ENCODE measurements at regions not wholly inside any gene's neighbourhood (a gene's known extent, or its start where the extent isn't known, plus 50 kb on each side); places are given as distances from the start of the nearest gene placed in this dataset.

GRCh38 chr5:167311340-167311739 lies 980.1 kb upstream of the WWC1 start:
- WGBS (ENCODE audit: low lambda C conversion rate): under 1% methylated on average over 3 of the region's 3 CpGs
- Histone ChIP-seq H3K27me3 (ENCODE audit: control insufficient read depth in 1 of 2, insufficient read depth in 2 of 2, low read length in 2 of 2) (no peaks in the 10 kb centered on the region; a peak in 1 of 5 replicates), H3K9ac (ENCODE audit: insufficient read depth, low read depth, low read length) (no peak overlapping the region), H2AFZ (ENCODE audit: low read length) (no peak overlapping the region), H3K4me2 (ENCODE audit: low read depth, low read length) (no peak overlapping the region), H3K4me1 (ENCODE audit: insufficient read depth, low read length) (no peaks in the 10 kb centered on the region), H3K9me3 (ENCODE audit: low read length) (no peaks in the 10 kb centered on the region), H4K20me1 (ENCODE audit: insufficient read depth, low read length) (no peaks in the 10 kb centered on the region), H3K27ac (ENCODE audit: extremely low read length, insufficient read depth, low read length) (no peak overlapping the region), H3K79me2 (ENCODE audit: insufficient read depth, low read length) (no peaks in the 10 kb centered on the region), H3K36me3 (replicated peaks in 1 of 2; ENCODE audit: control insufficient read depth in 1 of 2, insufficient read depth in 2 of 2, low read length in 2 of 2) (no peaks in the 10 kb centered on the region), H3K4me3 (replicated peaks in 1 of 3; ENCODE audit: insufficient read depth in 1 of 3, low read depth in 2 of 3, low read length in 3 of 3) (no peak overlapping the region)
- POLR2A ChIA-PET: no interaction called here
- intact Hi-C loops (cut with micrococcal nuclease; ENCODE audit: unreplicated experiment) (no loop called here), in situ Hi-C loops (cut with HindIII; ENCODE audit: extremely low pct_ligation_motif_present, low pct_unique_long_range_greater_than_20kb) (no loop called here)
- BruUV-seq (replicated peaks): no TSS peak
- no peak for TF ChIP-seq SRSF9 (IDR thresholded peaks at IDR 0.05; ENCODE audit: borderline replicate concordance, insufficient read depth, low read depth, low read length, poor library complexity, severe bottlenecking)
- no peak for TF ChIP-seq SNRNP70 (IDR thresholded peaks at IDR 0.05; ENCODE audit: low read depth, low read length)
- no peak for TF ChIP-seq ZNF800 (CRISPR knock-in tag; IDR thresholded peaks at IDR 0.05)
- TF ChIP-seq SNAPC5 (CRISPR knock-in tag; IDR thresholded peaks at IDR 0.05; ENCODE audit: borderline replicate concordance): no peak
- no peak for TF ChIP-seq CEBPB (IDR thresholded peaks at IDR 0.05; ENCODE audit: borderline replicate concordance, low read depth, low read length)
- no peak for TF ChIP-seq ELF1 (CRISPR knock-in tag; IDR thresholded peaks at IDR 0.05)
- no peak for TF ChIP-seq GFI1 (CRISPR knock-in tag; IDR thresholded peaks at IDR 0.05; ENCODE audit: borderline replicate concordance)
- TF ChIP-seq MTF1 (CRISPR knock-in tag; IDR thresholded peaks at IDR 0.05): no peak
- no peak for TF ChIP-seq ZNF503 (CRISPR knock-in tag; IDR thresholded peaks at IDR 0.05)
- CTCF ChIA-PET (ENCODE audit: low intra/inter-chr PET ratio, low total read pairs): no interaction called here
- DNase-seq (ENCODE audit: low spot score) (no peak), ATAC-seq (no peak), FAIRE-seq (no peak)
